Keratinocyte (primary cell): ENCODE measurements at regions not wholly inside any gene's neighbourhood (a gene's known extent, or its start where the extent isn't known, plus 50 kb on each side); places are given as distances from the start of the nearest gene placed in this dataset.

Experiments
- CTCF ChIP-seq, 3 experiments: IDR thresholded peaks in 1 of 3; conservative IDR thresholded peaks in 1 of 3; optimal IDR thresholded peaks in 1 of 3; 2 replicates in 2 of 3; 3 replicates in 1 of 3; pipeline versions ENCODE3 to v1.5.1; 2011; ENCODE audit warnings: low read length in 3 of 3, mild to moderate bottlenecking in 3 of 3, moderate library complexity in 2 of 3, control low read depth in 1 of 3, inconsistent platforms in 1 of 3; ENCODE audit not compliant: insufficient read depth in 2 of 3; ENCODE audit errors: extremely low read depth in 1 of 3
- EZH2 ChIP-seq: IDR thresholded peaks from one replicate; pipeline ENCODE4 v1.6.1; 2012; ENCODE audit warnings: inconsistent platforms, mild to moderate bottlenecking, low read length, moderate library complexity

GRCh38 chr9:91156451-91157234 lies 205.1 kb downstream of the AUH start:
- TF ChIP-seq EZH2 (no peak), CTCF (optimal IDR thresholded peaks at IDR 0.05 in 1 of 3, IDR thresholded peaks at IDR 0.05 in 1 of 3, conservative IDR thresholded peaks at IDR 0.05 in 1 of 3; ENCODE audit: extremely low read depth in 1 of 3, insufficient read depth in 2 of 3, low read length in 3 of 3) (no peak)
